Esophagus squamous epithelium (tissue), 5 donors: ENCODE measurements at regions not wholly inside any gene's neighbourhood (a gene's known extent, or its start where the extent isn't known, plus 50 kb on each side); places are given as distances from the start of the nearest gene placed in this dataset.

Experiments
- DNase-seq: peaks from one replicate; lab custom pipeline; 2025; lab: John Stamatoyannopoulos, UW
- H3K27ac ChIP-seq, 4 donors: fragments of 200-600 bp; sonication (generic); one replicate each; pipeline ENCODE4 v1.5.1; 2016 to 2019; ENCODE audit warnings: mild to moderate bottlenecking in 1 of 4
- H3K27me3 ChIP-seq, 4 donors: fragments of 200-600 bp; sonication (generic); 1 replicate in 3 of 4; 2 replicates in 1 of 4; pipeline versions ENCODE4 v1.5.1 to v1.6.0; 2017 to 2021; ENCODE audit warnings: antibody characterized with exemption in 1 of 4
- H3K36me3 ChIP-seq, 3 donors: fragments of 200-600 bp; sonication (generic); one replicate each; pipeline ENCODE4 v1.5.1; 2016 to 2019
- H3K4me1 ChIP-seq, 3 donors: fragments of 200-600 bp; sonication (generic); one replicate each; pipeline ENCODE4 v1.5.1; 2017 to 2019
- H3K4me3 ChIP-seq, 4 donors: fragments of 200-600 bp; sonication (generic); 1 replicate in 3 of 4; 2 replicates in 1 of 4; pipeline ENCODE4 v1.5.1; 2016 to 2019; ENCODE audit warnings: mild to moderate bottlenecking in 2 of 4, moderate library complexity in 1 of 4
- H3K9me3 ChIP-seq, 3 donors: fragments of 200-600 bp; sonication (generic); one replicate each; pipeline ENCODE4 v1.5.1; 2016 to 2019
- CTCF ChIP-seq, 6 experiments: fragments of 450-650 bp in 4 of 6; fragments of 200-600 bp in 2 of 6; sonication (generic) in 2 of 6; IDR thresholded peaks; one replicate each; pipeline ENCODE4 v1.5.1; 2016 to 2019; ENCODE audit warnings: antibody characterized with exemption in 6 of 6, mild to moderate bottlenecking in 4 of 6, moderate library complexity in 4 of 6
- POLR2A ChIP-seq, 4 donors: fragments of 450-650 bp; IDR thresholded peaks; one replicate each; pipeline ENCODE4 v1.6.1; 2017; ENCODE audit warnings: antibody characterized with exemption in 4 of 4, mild to moderate bottlenecking in 4 of 4, moderate library complexity in 3 of 4
- WGBS, 2 donors: methylation state at CpG; one replicate each; pipeline ENCODE4 v1.1.5; 2018; 5-methylcytosine and 5-hydroxymethylcytosine counted together
- intact Hi-C: fragments of 100-400 bp; cut with DNase I; formaldehyde crosslinking; loops from one replicate; pipeline ENCODE4 v1.15.0; 2022
- donor health status: DM: yes; HTN: yes; CAD: no.

- no peak for TF ChIP-seq POLR2A (IDR thresholded peaks at IDR 0.05)
- TF ChIP-seq CTCF (IDR thresholded peaks at IDR 0.05) = no peak
- Histone ChIP-seq H3K36me3 (no peaks in the 10 kb centered on the region), H3K4me1 (peaks cover 0 to 10% (median 0%) of the 10 kb centered on the region in 3 donors), H3K4me3 (no peak overlapping the region), H3K27me3 (no peaks in the 10 kb centered on the region), H3K27ac (no peak overlapping the region), H3K9me3 (no peaks in the 10 kb centered on the region)
- 32 to 67% methylated on average over 1 of the region's 1 CpG for WGBS, 2 donors
- DNase-seq = no peak
- intact Hi-C loops = loop anchor here (5.0 kb wide), 1 partner anchor 174 kb away; no protein-coding TSS in a partner anchor
Measured at GRCh38 chr12:71218616-71219015, 60.8 kb upstream of the TSPAN8 start.

- intact Hi-C loops = loop anchor here (5.0 kb wide), 1 partner anchor 175 kb away; no protein-coding TSS in a partner anchor
- Histone ChIP-seq H3K9me3 (no peaks in the 10 kb centered on the region), H3K36me3 (no peaks in the 10 kb centered on the region), H3K27me3 (no peaks in the 10 kb centered on the region), H3K4me3 (no peak overlapping the region), H3K27ac (no peak overlapping the region), H3K4me1 (peaks cover 0 to 10% (median 0%) of the 10 kb centered on the region in 3 donors)
- WGBS, 2 donors = 34 to 46% methylated on average over 4 of the region's 4 CpGs
- no peak for DNase-seq
- TF ChIP-seq CTCF (IDR thresholded peaks at IDR 0.05) = peak in 5 of 6 experiments; percentile 33 to 67 (median 45)
- no peak for TF ChIP-seq POLR2A (IDR thresholded peaks at IDR 0.05)
Measured at GRCh38 chr12:71216725-71217579, 59.2 kb upstream of the TSPAN8 start.

- no peak overlapping the region for H3K27ac ChIP-seq
Measured at GRCh38 chr12:71214511-71215285, 56.9 kb upstream of the TSPAN8 start.

GRCh38 chr12:71208053-71208685 is 50.4 kb upstream of the TSPAN8 start:
- Histone ChIP-seq H3K9me3 (no peaks in the 10 kb centered on the region), H3K27me3 (no peaks in the 10 kb centered on the region), H3K27ac (no peak overlapping the region), H3K4me1 (no peaks in the 10 kb centered on the region), H3K36me3 (no peaks in the 10 kb centered on the region), H3K4me3 (no peak overlapping the region)
- intact Hi-C loops = no loop called here
- DNase-seq = no peak
- TF ChIP-seq CTCF (IDR thresholded peaks at IDR 0.05) (no peak), POLR2A (IDR thresholded peaks at IDR 0.05) (no peak)
- 25 to 73% methylated on average over 1 of the region's 1 CpG for WGBS, 2 donors

More at GRCh38 chr12:71214511-71215285, 56.9 kb upstream of the TSPAN8 start:
- DNase-seq = no peak
- no peaks in the 10 kb centered on the region for H3K27me3 ChIP-seq
- TF ChIP-seq POLR2A (IDR thresholded peaks at IDR 0.05) (no peak), CTCF (IDR thresholded peaks at IDR 0.05) (no peak)
- no peak overlapping the region for H3K4me3 ChIP-seq
- H3K4me1 ChIP-seq = peaks cover 0 to 10% (median 0%) of the 10 kb centered on the region in 3 donors
- intact Hi-C loops = loop anchor here (5.0 kb wide), 1 partner anchor 178 kb away; no protein-coding TSS in a partner anchor
- H3K36me3 ChIP-seq = no peaks in the 10 kb centered on the region
- no peaks in the 10 kb centered on the region for H3K9me3 ChIP-seq
- WGBS, 2 donors = 52 to 57% methylated on average over 6 of the region's 6 CpGs
